Left renal cortex interstitium (tissue), 4 donors: ENCODE measurements at regions not wholly inside any gene's neighbourhood (a gene's known extent, or its start where the extent isn't known, plus 50 kb on each side); places are given as distances from the start of the nearest gene placed in this dataset.

Source experiments
- DNase-seq, 4 donors: peaks; one replicate each; pipeline ENCODE4 v3.0.0-alpha.2; 2013; ENCODE audit warnings: low read depth in 4 of 4, low spot score in 2 of 4, missing footprints in 1 of 4

GRCh38 chr4:10949039-10949733 lies 264.6 kb upstream of the CLNK start:
- no peak for DNase-seq

- DNase-seq = no peak
Observed at GRCh38 chr4:10947898-10948297, 263.3 kb upstream of the CLNK start.

GRCh38 chr4:10944321-10944720 lies 259.8 kb upstream of the CLNK start:
- no peak for DNase-seq

GRCh38 chr4:10942156-10942555 lies 257.6 kb upstream of the CLNK start:
- DNase-seq = no peak

- no peak for DNase-seq
Observed at GRCh38 chr4:10929818-10930217, 245.2 kb upstream of the CLNK start.

- DNase-seq = no peak
Observed at GRCh38 chr4:10925996-10926395, 241.4 kb upstream of the CLNK start.

- no peak for DNase-seq
Observed at GRCh38 chr4:10924274-10924673, 239.7 kb upstream of the CLNK start.

- DNase-seq = peak in 3 of 4 donors; percentile 9 to 24 (median 11)
Observed at GRCh38 chr4:10917566-10917965, 233.0 kb upstream of the CLNK start.

- DNase-seq = no peak
Observed at GRCh38 chr4:10898072-10898471, 213.5 kb upstream of the CLNK start.

- no peak for DNase-seq
Observed at GRCh38 chr4:10897076-10897475, 212.5 kb upstream of the CLNK start.

GRCh38 chr4:10893395-10893794 lies 208.8 kb upstream of the CLNK start:
- DNase-seq = no peak

- no peak for DNase-seq
Observed at GRCh38 chr4:10891866-10892265, 207.3 kb upstream of the CLNK start.

GRCh38 chr4:10889819-10890218 lies 205.3 kb upstream of the CLNK start:
- DNase-seq = no peak

- DNase-seq = no peak
Observed at GRCh38 chr4:10879411-10880110, 195.0 kb upstream of the CLNK start.

GRCh38 chr4:10878861-10879260 lies 194.3 kb upstream of the CLNK start:
- DNase-seq = no peak

GRCh38 chr4:10877076-10877475 lies 192.5 kb upstream of the CLNK start:
- no peak for DNase-seq

- DNase-seq = no peak
Observed at GRCh38 chr4:10875144-10875799, 190.7 kb upstream of the CLNK start.

- DNase-seq = no peak
Observed at GRCh38 chr4:10873809-10874208, 189.2 kb upstream of the CLNK start.

GRCh38 chr4:10872833-10873517 lies 188.4 kb upstream of the CLNK start:
- DNase-seq = no peak

GRCh38 chr4:10866666-10867065 lies 182.1 kb upstream of the CLNK start:
- no peak for DNase-seq

- no peak for DNase-seq
Observed at GRCh38 chr4:10861036-10861435, 176.5 kb upstream of the CLNK start.
